HEK293 (cell line): ENCODE measurements at regions not wholly inside any gene's neighbourhood (a gene's known extent, or its start where the extent isn't known, plus 50 kb on each side); places are given as distances from the start of the nearest gene placed in this dataset.

Experiments used
- TCF7L2 ChIP-seq: IDR thresholded peaks from 2 replicates; pipeline ENCODE4 v1.6.1; 2011; ENCODE audit warnings: low read depth, mild to moderate bottlenecking, inconsistent platforms, low read length, moderate library complexity, borderline replicate concordance
- TF ChIP-seq, protein P1 (sequence below): fragments of 450-650 bp; formaldehyde crosslinking; IDR thresholded peaks from 2 replicates; pipeline ENCODE4 v1.5.1; 2016; ENCODE audit warnings: missing biosample characterization, missing genetic modification characterization

DNA sequence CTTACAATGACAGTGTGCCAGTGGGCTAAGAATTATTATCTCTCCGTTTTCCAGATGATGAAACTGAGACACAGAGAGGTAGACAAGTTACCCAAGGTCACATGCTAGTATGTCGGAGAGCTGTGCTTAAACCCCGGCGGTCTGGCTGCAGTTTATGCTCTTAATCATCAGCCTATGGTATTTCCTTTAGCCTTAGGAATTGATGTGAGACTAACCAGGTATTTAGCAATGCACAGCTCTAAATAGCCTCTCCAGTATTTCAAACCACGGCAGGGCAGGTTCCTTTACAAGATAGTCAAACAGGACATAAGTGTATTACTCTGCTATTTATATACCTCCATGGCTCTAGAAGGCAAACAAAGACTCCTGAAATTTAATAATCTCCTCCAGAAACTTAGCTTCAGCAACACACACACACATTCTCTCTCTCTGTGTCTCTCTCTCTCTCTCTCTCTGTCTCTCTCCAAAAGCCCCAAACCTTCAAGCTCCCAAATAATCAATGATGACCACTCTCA lies 142.0 kb upstream of the ZNF217 start:
- TF ChIP-seq, protein P1, sequence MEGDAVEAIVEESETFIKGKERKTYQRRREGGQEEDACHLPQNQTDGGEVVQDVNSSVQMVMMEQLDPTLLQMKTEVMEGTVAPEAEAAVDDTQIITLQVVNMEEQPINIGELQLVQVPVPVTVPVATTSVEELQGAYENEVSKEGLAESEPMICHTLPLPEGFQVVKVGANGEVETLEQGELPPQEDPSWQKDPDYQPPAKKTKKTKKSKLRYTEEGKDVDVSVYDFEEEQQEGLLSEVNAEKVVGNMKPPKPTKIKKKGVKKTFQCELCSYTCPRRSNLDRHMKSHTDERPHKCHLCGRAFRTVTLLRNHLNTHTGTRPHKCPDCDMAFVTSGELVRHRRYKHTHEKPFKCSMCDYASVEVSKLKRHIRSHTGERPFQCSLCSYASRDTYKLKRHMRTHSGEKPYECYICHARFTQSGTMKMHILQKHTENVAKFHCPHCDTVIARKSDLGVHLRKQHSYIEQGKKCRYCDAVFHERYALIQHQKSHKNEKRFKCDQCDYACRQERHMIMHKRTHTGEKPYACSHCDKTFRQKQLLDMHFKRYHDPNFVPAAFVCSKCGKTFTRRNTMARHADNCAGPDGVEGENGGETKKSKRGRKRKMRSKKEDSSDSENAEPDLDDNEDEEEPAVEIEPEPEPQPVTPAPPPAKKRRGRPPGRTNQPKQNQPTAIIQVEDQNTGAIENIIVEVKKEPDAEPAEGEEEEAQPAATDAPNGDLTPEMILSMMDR: no peak
- no peak for TF ChIP-seq TCF7L2
